CD4-positive, CD25-positive, alpha-beta regulatory T cell (primary cell): ENCODE measurements at regions not wholly inside any gene's neighbourhood (a gene's known extent, or its start where the extent isn't known, plus 50 kb on each side); places are given as distances from the start of the nearest gene placed in this dataset.

Experiments used
- ATAC-seq, 2 donors: fragments of 150-1000 bp; cut with Tn5 transposase; one replicate each; pipeline ENCODE4 v1.10.0; 2021; ENCODE audit warnings: low read depth in 2 of 2, moderate number of reproducible peaks in 2 of 2, moderate library complexity in 1 of 2
- DNase-seq, 3 donors: peaks; one replicate each; pipeline versions ENCODE4 v3.0.0 to v3.0.0-alpha.2; 2012 to 2022; ENCODE audit warnings: mixed read lengths in 1 of 3
- H3K27ac ChIP-seq: one replicate; pipeline ENCODE4 v1.7.0; 2013; ENCODE audit warnings: mild to moderate bottlenecking, low read length; ENCODE audit not compliant: insufficient read depth, poor library complexity, severe bottlenecking
- H3K27me3 ChIP-seq: one replicate; pipeline ENCODE4 v1.7.0; 2013; ENCODE audit warnings: low read length; ENCODE audit not compliant: control insufficient read depth, insufficient read depth
- H3K36me3 ChIP-seq: one replicate; pipeline ENCODE4 v1.7.0; 2013; ENCODE audit warnings: mild to moderate bottlenecking, low read length, moderate library complexity; ENCODE audit not compliant: control insufficient read depth, insufficient read depth
- H3K4me1 ChIP-seq: 2 replicates; pipeline ENCODE4 v1.7.0; 2013; ENCODE audit warnings: mild to moderate bottlenecking, low read length; ENCODE audit not compliant: insufficient read depth, control insufficient read depth, poor library complexity, severe bottlenecking
- H3K4me3 ChIP-seq: one replicate; pipeline ENCODE4 v1.7.0; 2013; ENCODE audit warnings: low read depth, mild to moderate bottlenecking, low read length, moderate library complexity
- H3K9me3 ChIP-seq, 2 experiments: 1 replicate in 1 of 2; 2 replicates in 1 of 2; pipeline ENCODE4 v1.7.0; 2013; ENCODE audit warnings: low read length in 2 of 2, mild to moderate bottlenecking in 1 of 2, moderate library complexity in 1 of 2; ENCODE audit not compliant: control insufficient read depth in 2 of 2
- H3K27ac Mint-ChIP-seq, 3 donors: one replicate each; pipeline ENCODE4 v1.8.0; 2020 to 2022; ENCODE audit warnings: mild to moderate bottlenecking in 3 of 3, mixed read lengths in 3 of 3, moderate library complexity in 2 of 3
- H3K27me3 Mint-ChIP-seq: one replicate; pipeline ENCODE4 v1.8.0; 2022; ENCODE audit warnings: mild to moderate bottlenecking, mixed read lengths
- H3K36me3 Mint-ChIP-seq: one replicate; pipeline ENCODE4 v1.8.0; 2020; ENCODE audit warnings: mixed read lengths
- H3K4me1 Mint-ChIP-seq, 4 donors: one replicate each; pipeline ENCODE4 v1.8.0; 2020 to 2022; ENCODE audit warnings: mixed read lengths in 4 of 4, mild to moderate bottlenecking in 1 of 4
- H3K4me3 Mint-ChIP-seq, 4 donors: one replicate each; pipeline ENCODE4 v1.8.0; 2020 to 2022; ENCODE audit warnings: mild to moderate bottlenecking in 4 of 4, mixed read lengths in 4 of 4, moderate library complexity in 3 of 4
- H3K9me3 Mint-ChIP-seq, 7 donors: one replicate each; pipeline ENCODE4 v1.8.0; 2020 to 2022; ENCODE audit warnings: mixed read lengths in 7 of 7, mild to moderate bottlenecking in 3 of 7, moderate library complexity in 2 of 7

- no peaks in the 10 kb centered on the region for H3K27me3 ChIP-seq
- no peak overlapping the region for H3K4me3 Mint-ChIP-seq
- H3K4me1 ChIP-seq: no peaks in the 10 kb centered on the region
- H3K27ac Mint-ChIP-seq: no peak overlapping the region
- no peak overlapping the region for H3K27ac ChIP-seq
- no peaks in the 10 kb centered on the region for H3K36me3 ChIP-seq
- H3K9me3 Mint-ChIP-seq: peaks cover 0 to 7% (median 4%) of the 10 kb centered on the region in 7 donors
- DNase-seq (no peak), ATAC-seq (no peak)
- no peaks in the 10 kb centered on the region for H3K27me3 Mint-ChIP-seq
- H3K9me3 ChIP-seq: no peaks in the 10 kb centered on the region
- no peak overlapping the region for H3K4me3 ChIP-seq
- H3K4me1 Mint-ChIP-seq: peaks cover 12 to 26% (median 15%) of the 10 kb centered on the region in 4 donors
- H3K36me3 Mint-ChIP-seq: peaks cover 10% of the 10 kb centered on the region
These were observed 61.2 kb upstream of the SLC39A10 start for GRCh38 chr2:195595825-195596224.

- H3K4me1 Mint-ChIP-seq: peaks cover 13 to 27% (median 15%) of the 10 kb centered on the region in 4 donors
- Histone ChIP-seq H3K27ac (no peak overlapping the region), H3K4me1 (no peaks in the 10 kb centered on the region), H3K27me3 (no peaks in the 10 kb centered on the region), H3K36me3 (no peaks in the 10 kb centered on the region), H3K4me3 (no peak overlapping the region), H3K9me3 (no peaks in the 10 kb centered on the region)
- no peak overlapping the region for H3K4me3 Mint-ChIP-seq
- H3K27me3 Mint-ChIP-seq: no peaks in the 10 kb centered on the region
- ATAC-seq (no peak), DNase-seq (no peak)
- peak overlapping the region in 1 of 3 donors; percentile 70 for H3K27ac Mint-ChIP-seq
- peaks cover 10% of the 10 kb centered on the region for H3K36me3 Mint-ChIP-seq
- peaks cover 0 to 7% (median 4%) of the 10 kb centered on the region in 7 donors for H3K9me3 Mint-ChIP-seq
These were observed 61.9 kb upstream of the SLC39A10 start for GRCh38 chr2:195594919-195595694.

- Histone ChIP-seq H3K27me3 (no peaks in the 10 kb centered on the region), H3K27ac (no peak overlapping the region), H3K36me3 (no peaks in the 10 kb centered on the region), H3K9me3 (no peaks in the 10 kb centered on the region), H3K4me1 (no peaks in the 10 kb centered on the region), H3K4me3 (peak overlapping the region; percentile 4)
- ATAC-seq (no peak), DNase-seq (peak in 1 of 3 donors; percentile 52)
- H3K27me3 Mint-ChIP-seq: no peaks in the 10 kb centered on the region
- H3K9me3 Mint-ChIP-seq: peaks cover 0 to 7% (median 4%) of the 10 kb centered on the region in 7 donors
- H3K27ac Mint-ChIP-seq: no peak overlapping the region
- H3K36me3 Mint-ChIP-seq: peaks cover 10% of the 10 kb centered on the region
- no peak overlapping the region for H3K4me3 Mint-ChIP-seq
- H3K4me1 Mint-ChIP-seq: peaks cover 12 to 31% (median 16%) of the 10 kb centered on the region in 4 donors
These were observed 62.8 kb upstream of the SLC39A10 start for GRCh38 chr2:195594248-195594647.

- H3K4me1 ChIP-seq: no peaks in the 10 kb centered on the region
- no peaks in the 10 kb centered on the region for H3K27me3 Mint-ChIP-seq
These were observed 64.9 kb upstream of the SLC39A10 start for GRCh38 chr2:195592105-195592504.

GRCh38 chr2:195590861-195591205 lies 66.2 kb upstream of the SLC39A10 start:
- H3K27me3 ChIP-seq: no peaks in the 10 kb centered on the region
- Mint-ChIP-seq H3K36me3 (peaks cover 6% of the 10 kb centered on the region), H3K4me1 (peaks cover 12 to 32% (median 18%) of the 10 kb centered on the region in 4 donors), H3K9me3 (peaks cover 0 to 6% (median 4%) of the 10 kb centered on the region in 7 donors), H3K27ac (peak overlapping the region in 2 of 3 donors; percentile 14 to 35), H3K4me3 (peak overlapping the region in 1 of 4 donors; percentile 13), H3K27me3 (no peaks in the 10 kb centered on the region)
- no peaks in the 10 kb centered on the region for H3K4me1 ChIP-seq
- H3K9me3 ChIP-seq: no peaks in the 10 kb centered on the region
- no peak for DNase-seq
- ATAC-seq: no peak
- no peak overlapping the region for H3K27ac ChIP-seq
- no peaks in the 10 kb centered on the region for H3K36me3 ChIP-seq
- H3K4me3 ChIP-seq: no peak overlapping the region

More at GRCh38 chr2:195592105-195592504, 64.9 kb upstream of the SLC39A10 start:
- no peak for DNase-seq
- no peaks in the 10 kb centered on the region for H3K9me3 ChIP-seq
- H3K27ac ChIP-seq: no peak overlapping the region
- H3K4me3 Mint-ChIP-seq: no peak overlapping the region
- H3K27ac Mint-ChIP-seq: peak overlapping the region in 1 of 3 donors; percentile 59
- H3K4me3 ChIP-seq: no peak overlapping the region
- no peaks in the 10 kb centered on the region for H3K36me3 ChIP-seq
- peaks cover 0 to 7% (median 4%) of the 10 kb centered on the region in 7 donors for H3K9me3 Mint-ChIP-seq
- H3K4me1 Mint-ChIP-seq: peaks cover 12 to 31% (median 18%) of the 10 kb centered on the region in 4 donors
- no peak for ATAC-seq
- peaks cover 6% of the 10 kb centered on the region for H3K36me3 Mint-ChIP-seq
- no peaks in the 10 kb centered on the region for H3K27me3 ChIP-seq

- Histone ChIP-seq H3K27ac (no peak overlapping the region), H3K27me3 (no peaks in the 10 kb centered on the region), H3K9me3 (no peaks in the 10 kb centered on the region), H3K36me3 (no peaks in the 10 kb centered on the region), H3K4me1 (no peaks in the 10 kb centered on the region), H3K4me3 (no peak overlapping the region)
- Mint-ChIP-seq H3K36me3 (peaks cover 3% of the 10 kb centered on the region), H3K27ac (peak overlapping the region in 2 of 3 donors; percentile 14 to 35), H3K4me3 (peak overlapping the region in 1 of 4 donors; percentile 13), H3K4me1 (peaks cover 10 to 34% (median 19%) of the 10 kb centered on the region in 4 donors), H3K27me3 (no peaks in the 10 kb centered on the region), H3K9me3 (peaks cover 0 to 5% (median under 1%) of the 10 kb centered on the region in 7 donors)
- ATAC-seq (no peak), DNase-seq (no peak)
These were observed 66.7 kb upstream of the SLC39A10 start for GRCh38 chr2:195590199-195590860.

GRCh38 chr2:195587966-195588365 lies 69.1 kb upstream of the SLC39A10 start:
- H3K4me1 ChIP-seq: no peaks in the 10 kb centered on the region
- DNase-seq (no peak), ATAC-seq (no peak)
- Mint-ChIP-seq H3K27me3 (no peaks in the 10 kb centered on the region), H3K9me3 (no peaks in the 10 kb centered on the region), H3K36me3 (no peaks in the 10 kb centered on the region), H3K27ac (no peak overlapping the region), H3K4me3 (no peak overlapping the region), H3K4me1 (peaks cover 0 to 21% (median 11%) of the 10 kb centered on the region in 4 donors)
- no peaks in the 10 kb centered on the region for H3K36me3 ChIP-seq
- H3K4me3 ChIP-seq: no peak overlapping the region
- no peaks in the 10 kb centered on the region for H3K27me3 ChIP-seq
- no peaks in the 10 kb centered on the region for H3K9me3 ChIP-seq
- H3K27ac ChIP-seq: no peak overlapping the region
